ENCODE measurements at regions not wholly inside any gene's neighbourhood (a gene's known extent, or its start where the extent isn't known, plus 50 kb on each side); places are given as distances from the start of the nearest gene placed in this dataset.
"Not testable (repeated sequence)": the region's sequence is repeated elsewhere in the genome, so short reads cannot be mapped to it uniquely, and the experiment has no call there.

GRCh38 chr2:84129018-84129417 is 330.1 kb downstream of the SUCLG1 start:
- ChIA-PET CTCF (interaction anchor here (0.6 kb wide), 1 partner anchor 186 kb away, joined by 3 read pairs; no protein-coding TSS in a partner anchor), POLR2A (no interaction called here)
- no peaks in the 10 kb centered on the region for H3K36me3 ChIP-seq (ENCODE audit: control insufficient read depth in 2 of 2, insufficient read depth in 1 of 2, low read length in 2 of 2)

GRCh38 chr2:84127812-84128211 is 331.3 kb downstream of the SUCLG1 start:
- H3K36me3 ChIP-seq (ENCODE audit: control insufficient read depth in 2 of 2, insufficient read depth in 1 of 2, low read length in 2 of 2); H3K4me1 ChIP-seq (ENCODE audit: control insufficient read depth, insufficient read depth, low read length); H3K4me3 ChIP-seq (ENCODE audit: low read depth, low read length); H3K9me3 ChIP-seq (ENCODE audit: control insufficient read depth, insufficient read depth, low read depth, low read length); H3K27ac ChIP-seq (ENCODE audit: extremely low read depth, low read depth, low read length); POLR2A ChIA-PET; CTCF ChIA-PET: not testable (repeated sequence)

More at GRCh38 chr2:84129018-84129417, 330.1 kb downstream of the SUCLG1 start:
- H3K4me1 ChIP-seq (ENCODE audit: control insufficient read depth, insufficient read depth, low read length): no peaks in the 10 kb centered on the region
- H3K27ac ChIP-seq (ENCODE audit: extremely low read depth, low read depth, low read length): no peak overlapping the region
- no peak overlapping the region for H3K4me3 ChIP-seq (ENCODE audit: low read depth, low read length)
- no peaks in the 10 kb centered on the region for H3K9me3 ChIP-seq (ENCODE audit: control insufficient read depth, insufficient read depth, low read depth, low read length)
- TF ChIP-seq ZNF677 (tag by site-specific recombination; IDR thresholded peaks at IDR 0.05): no peak
- no peak for TF ChIP-seq ZSCAN18 (tag by site-specific recombination; IDR thresholded peaks at IDR 0.05)
- TF ChIP-seq ZNF280C (tag by site-specific recombination; IDR thresholded peaks at IDR 0.05): no peak
- TF ChIP-seq ZNF146 (tag by site-specific recombination; IDR thresholded peaks at IDR 0.05): no peak
- no peak for TF ChIP-seq ZNF544 (tag by site-specific recombination; IDR thresholded peaks at IDR 0.05)
- no peak for TF ChIP-seq ZNF610 (tag by site-specific recombination; IDR thresholded peaks at IDR 0.05; ENCODE audit: borderline replicate concordance)
- TF ChIP-seq ZNF324 (tag by site-specific recombination; IDR thresholded peaks at IDR 0.05): no peak
- no peak for TF ChIP-seq ZNF670 (tag by site-specific recombination; IDR thresholded peaks at IDR 0.05; ENCODE audit: low read depth)
- TF ChIP-seq ZBTB1 (tag by site-specific recombination; IDR thresholded peaks at IDR 0.05): no peak
- no peak for TF ChIP-seq ZNF433 (tag by site-specific recombination; IDR thresholded peaks at IDR 0.05; ENCODE audit: low read depth)
- TF ChIP-seq ZBTB49 (tag by site-specific recombination; IDR thresholded peaks at IDR 0.05; ENCODE audit: low read depth): no peak
- TF ChIP-seq MZF1 (tag by site-specific recombination; IDR thresholded peaks at IDR 0.05; ENCODE audit: borderline replicate concordance): no peak

- Histone ChIP-seq H3K4me3 (ENCODE audit: low read depth, low read length) (no peak overlapping the region), H3K9me3 (ENCODE audit: control insufficient read depth, insufficient read depth, low read depth, low read length) (no peaks in the 10 kb centered on the region), H3K36me3 (ENCODE audit: control insufficient read depth in 2 of 2, insufficient read depth in 1 of 2, low read length in 2 of 2) (no peaks in the 10 kb centered on the region), H3K27ac (ENCODE audit: extremely low read depth, low read depth, low read length) (no peak overlapping the region), H3K4me1 (ENCODE audit: control insufficient read depth, insufficient read depth, low read length) (no peaks in the 10 kb centered on the region)
- ChIA-PET CTCF (no interaction called here), POLR2A (no interaction called here)
- TF ChIP-seq ZNF514 (tag by site-specific recombination; IDR thresholded peaks at IDR 0.05): no peak
- TF ChIP-seq ZNF600 (tag by site-specific recombination; IDR thresholded peaks at IDR 0.05): no peak
- no peak for TF ChIP-seq ZNF23 (tag by site-specific recombination; IDR thresholded peaks at IDR 0.05; ENCODE audit: borderline replicate concordance)
- no peak for TF ChIP-seq ZSCAN30 (tag by site-specific recombination; IDR thresholded peaks at IDR 0.05)
- no peak for TF ChIP-seq ZNF623 (tag by site-specific recombination; IDR thresholded peaks at IDR 0.05)
- TF ChIP-seq ZNF549 (tag by site-specific recombination; IDR thresholded peaks at IDR 0.05): no peak
- TF ChIP-seq SCRT2 (tag by site-specific recombination; IDR thresholded peaks at IDR 0.05): no peak
- TF ChIP-seq REST (tag by site-specific recombination; IDR thresholded peaks at IDR 0.05): no peak
- TF ChIP-seq ZNF558 (tag by site-specific recombination; IDR thresholded peaks at IDR 0.05): no peak
Observed at GRCh38 chr2:84126530-84126929, 332.6 kb downstream of the SUCLG1 start.

All from HEK293 (cell line).